Choroid plexus epithelial cell (primary cell): ENCODE measurements at regions not wholly inside any gene's neighbourhood (a gene's known extent, or its start where the extent isn't known, plus 50 kb on each side); places are given as distances from the start of the nearest gene placed in this dataset.

Source experiments
- DNase-seq: peaks from one replicate; pipeline ENCODE4 v3.0.0-alpha.2; 2010; ENCODE audit warnings: low read depth
- H3K4me3 ChIP-seq: 2 replicates; pipeline ENCODE4 v1.5.1; 2011; ENCODE audit warnings: low read depth, mild to moderate bottlenecking, control low read depth, low read length, moderate library complexity
- TF ChIP-seq, protein P1 (sequence below): conservative IDR thresholded peaks from 2 replicates; pipeline ENCODE4 v1.5.1; 2011; ENCODE audit warnings: low read depth, mild to moderate bottlenecking, control low read depth, inconsistent platforms, low read length, moderate library complexity

DNA sequence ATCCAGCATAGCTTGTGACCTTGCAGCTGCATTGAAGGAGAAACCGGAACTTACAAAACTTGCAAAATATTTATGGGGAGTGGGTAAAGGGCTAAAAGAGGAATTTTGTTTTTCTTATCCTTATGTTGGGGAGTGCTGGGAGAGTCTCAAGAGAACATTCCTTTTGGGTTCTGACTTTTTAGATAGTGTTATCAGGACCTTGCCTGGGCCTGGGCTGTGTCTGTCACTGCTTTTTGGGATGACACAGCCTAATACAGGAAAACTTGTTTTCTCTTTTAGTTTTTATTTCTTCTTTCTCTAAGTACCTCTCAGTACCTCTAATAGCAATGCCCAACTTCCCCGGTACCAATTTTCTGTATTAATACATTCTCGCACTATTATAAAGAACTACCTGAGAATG is 850.6 kb downstream of the RPS29 start:
- no peak for DNase-seq
- TF ChIP-seq, protein P1, sequence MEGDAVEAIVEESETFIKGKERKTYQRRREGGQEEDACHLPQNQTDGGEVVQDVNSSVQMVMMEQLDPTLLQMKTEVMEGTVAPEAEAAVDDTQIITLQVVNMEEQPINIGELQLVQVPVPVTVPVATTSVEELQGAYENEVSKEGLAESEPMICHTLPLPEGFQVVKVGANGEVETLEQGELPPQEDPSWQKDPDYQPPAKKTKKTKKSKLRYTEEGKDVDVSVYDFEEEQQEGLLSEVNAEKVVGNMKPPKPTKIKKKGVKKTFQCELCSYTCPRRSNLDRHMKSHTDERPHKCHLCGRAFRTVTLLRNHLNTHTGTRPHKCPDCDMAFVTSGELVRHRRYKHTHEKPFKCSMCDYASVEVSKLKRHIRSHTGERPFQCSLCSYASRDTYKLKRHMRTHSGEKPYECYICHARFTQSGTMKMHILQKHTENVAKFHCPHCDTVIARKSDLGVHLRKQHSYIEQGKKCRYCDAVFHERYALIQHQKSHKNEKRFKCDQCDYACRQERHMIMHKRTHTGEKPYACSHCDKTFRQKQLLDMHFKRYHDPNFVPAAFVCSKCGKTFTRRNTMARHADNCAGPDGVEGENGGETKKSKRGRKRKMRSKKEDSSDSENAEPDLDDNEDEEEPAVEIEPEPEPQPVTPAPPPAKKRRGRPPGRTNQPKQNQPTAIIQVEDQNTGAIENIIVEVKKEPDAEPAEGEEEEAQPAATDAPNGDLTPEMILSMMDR: no peak
- no peak overlapping the region for H3K4me3 ChIP-seq

DNA sequence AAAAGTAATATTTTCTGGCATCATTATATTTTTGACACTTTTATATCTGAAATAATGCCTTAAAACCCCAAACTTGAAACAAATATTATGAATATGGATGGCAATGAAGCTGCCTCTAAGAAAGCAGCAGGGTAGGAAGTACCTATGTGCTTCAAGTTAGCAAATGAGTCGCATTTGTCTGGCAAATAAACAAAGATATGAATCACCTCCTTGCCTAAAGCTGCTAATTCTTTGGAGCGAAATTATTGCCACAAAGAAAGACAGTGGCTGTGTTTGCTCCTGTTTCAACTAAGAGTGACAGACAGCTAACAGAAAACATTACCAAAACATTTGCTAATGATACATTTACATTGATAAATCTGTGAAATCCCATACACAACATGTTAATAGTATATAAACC is 854.9 kb downstream of the RPS29 start:
- TF ChIP-seq, protein P1: no peak
- H3K4me3 ChIP-seq: no peak overlapping the region
- DNase-seq: no peak

DNA sequence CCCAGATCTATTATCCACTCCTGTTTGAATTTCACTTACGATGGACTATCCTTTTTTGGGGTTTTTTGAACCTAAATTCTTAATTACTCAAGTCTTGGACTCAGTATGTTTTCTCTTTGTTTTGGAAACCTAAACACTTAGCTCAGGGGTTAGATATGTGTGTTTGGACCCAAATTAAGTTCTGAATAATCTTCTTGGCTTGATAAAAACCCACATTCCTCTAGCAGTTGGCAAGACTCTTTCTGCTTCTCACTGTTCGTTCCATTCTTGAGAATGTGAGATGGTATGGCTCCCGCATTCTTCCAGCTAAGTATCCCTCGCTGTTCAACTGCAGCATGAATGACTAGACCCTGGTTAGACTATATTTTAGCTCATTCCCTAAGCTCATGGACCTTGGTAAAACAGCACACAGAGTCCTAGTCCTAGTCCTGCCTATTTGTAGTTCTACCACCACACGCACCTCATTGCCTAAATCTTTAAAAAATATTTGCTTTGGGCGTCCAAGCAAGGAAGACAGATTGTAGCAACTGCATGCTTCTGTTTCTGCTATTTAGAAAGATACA is 860.0 kb downstream of the RPS29 start:
- DNase-seq: peak; percentile 1
- no peak overlapping the region for H3K4me3 ChIP-seq
- TF ChIP-seq, protein P1: no peak

DNA sequence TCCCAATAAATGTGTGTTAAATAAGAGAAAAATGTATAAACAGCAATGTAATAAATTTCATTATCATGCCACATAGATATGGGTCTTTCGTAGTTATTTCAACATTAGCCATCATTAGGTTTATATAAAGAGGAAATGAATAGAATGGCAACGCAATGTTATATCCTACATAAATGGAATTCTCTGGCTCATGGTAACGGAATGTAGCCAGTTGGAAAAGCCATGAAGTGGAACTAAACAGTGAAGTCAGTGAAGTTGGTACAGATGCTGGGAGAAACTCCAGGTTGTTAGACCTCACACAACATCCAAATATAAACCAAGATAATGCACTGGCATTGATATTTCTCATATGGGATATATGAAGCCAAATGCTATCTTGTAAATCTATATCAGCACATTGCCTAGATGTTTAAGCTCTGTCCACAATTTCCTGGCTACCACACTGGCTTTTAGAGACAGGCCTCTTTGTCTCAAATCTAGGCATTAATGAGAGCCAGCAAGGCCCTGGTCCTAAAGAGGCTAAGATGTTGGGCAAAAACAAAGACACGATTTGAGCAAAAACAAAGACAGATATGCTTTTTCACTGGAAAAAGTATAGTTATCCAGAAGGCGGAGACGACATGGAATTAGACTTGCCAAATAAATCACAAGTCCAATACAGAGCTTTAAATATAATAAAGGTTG is 861.0 kb downstream of the RPS29 start:
- TF ChIP-seq, protein P1: no peak
- no peak overlapping the region for H3K4me3 ChIP-seq
- peak; percentile 1 for DNase-seq

DNA sequence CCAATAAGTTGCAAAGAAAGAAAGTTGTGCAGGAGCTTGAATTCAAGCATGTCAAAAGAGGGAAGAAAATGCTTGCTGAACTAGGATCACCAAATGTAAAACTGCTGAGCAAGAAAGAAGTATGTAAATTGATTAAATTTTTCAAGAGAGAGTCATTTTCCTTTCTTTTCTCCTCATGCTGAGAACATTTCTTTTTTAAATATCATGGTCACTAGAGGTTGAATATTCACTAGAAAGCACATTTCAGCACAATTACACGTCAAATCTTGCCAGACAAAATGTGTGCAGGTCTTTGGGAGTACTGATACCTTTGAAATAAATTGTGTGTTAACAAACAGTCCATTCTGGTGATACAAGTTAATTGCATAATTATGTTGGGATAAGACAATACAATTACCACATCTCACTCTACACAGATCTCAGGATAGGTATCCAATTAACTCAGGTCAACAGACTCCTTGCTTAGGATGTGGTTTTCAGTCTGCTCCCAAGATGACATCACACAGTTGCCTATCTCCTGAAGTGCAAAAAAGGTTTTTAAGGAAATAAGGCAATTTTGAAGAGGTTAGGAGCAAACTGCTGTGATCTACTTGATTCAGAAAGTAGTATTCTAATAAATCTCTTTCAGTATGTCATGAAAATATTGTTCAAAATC is 862.2 kb downstream of the RPS29 start:
- no peak overlapping the region for H3K4me3 ChIP-seq
- TF ChIP-seq, protein P1: no peak
- DNase-seq: no peak

DNA sequence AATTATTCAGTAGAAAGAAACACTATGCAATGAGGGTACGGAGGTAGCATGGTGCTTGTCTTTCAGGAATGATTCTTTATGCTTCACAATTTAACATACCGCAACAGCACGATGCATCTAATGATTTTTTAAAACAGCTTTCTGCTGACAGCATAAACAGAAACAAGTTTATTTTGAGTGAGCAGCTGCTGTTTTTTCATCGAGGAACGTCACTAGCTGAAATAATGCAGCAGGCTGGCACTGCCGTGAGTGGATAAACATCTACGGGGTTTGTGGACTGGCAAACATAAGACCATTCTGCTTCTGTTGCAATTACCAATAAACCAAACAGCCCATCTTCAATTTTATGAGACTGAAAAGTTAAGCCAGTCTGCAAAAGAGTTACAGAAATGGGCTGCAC is 871.8 kb downstream of the RPS29 start:
- no peak for DNase-seq
- H3K4me3 ChIP-seq: no peak overlapping the region
- TF ChIP-seq, protein P1: no peak
